Right lung (tissue), 2 donors: ENCODE measurements at regions not wholly inside any gene's neighbourhood (a gene's known extent, or its start where the extent isn't known, plus 50 kb on each side); places are given as distances from the start of the nearest gene placed in this dataset.
"Not testable (repeated sequence)": the region's sequence is repeated elsewhere in the genome, so short reads cannot be mapped to it uniquely, and the experiment has no call there.

Source experiments
- DNase-seq, 2 donors: peaks; one replicate each; pipeline ENCODE4 v3.0.0-alpha.2; 2013

GRCh38 chr2:35814597-35814996 lies 541.0 kb upstream of the CRIM1 start:
- DNase-seq = not testable (repeated sequence)

GRCh38 chr2:35803126-35803525 lies 552.5 kb upstream of the CRIM1 start:
- DNase-seq = no peak

- DNase-seq = no peak
These were observed 560.7 kb upstream of the CRIM1 start for GRCh38 chr2:35794796-35795450.

DNA sequence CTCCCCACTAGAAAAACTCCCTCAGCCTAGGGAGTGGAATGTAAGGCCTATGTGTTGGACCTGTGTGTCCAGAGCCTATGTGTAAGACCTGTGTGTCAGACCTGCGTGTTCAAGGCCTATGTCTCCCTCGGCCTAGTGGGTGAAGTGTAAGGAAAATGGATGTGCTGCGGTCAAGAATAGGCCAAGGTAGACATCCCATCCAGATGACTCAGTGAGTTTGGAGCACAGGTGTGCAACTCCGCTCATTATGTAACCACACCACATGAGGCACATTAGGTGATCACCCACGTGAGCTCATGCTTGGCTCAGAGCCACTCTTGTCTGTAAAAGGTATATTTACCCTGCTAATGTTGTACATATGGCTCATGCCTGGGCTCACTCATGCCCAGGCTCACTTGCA lies 565.3 kb upstream of the CRIM1 start:
- no peak for DNase-seq

DNA sequence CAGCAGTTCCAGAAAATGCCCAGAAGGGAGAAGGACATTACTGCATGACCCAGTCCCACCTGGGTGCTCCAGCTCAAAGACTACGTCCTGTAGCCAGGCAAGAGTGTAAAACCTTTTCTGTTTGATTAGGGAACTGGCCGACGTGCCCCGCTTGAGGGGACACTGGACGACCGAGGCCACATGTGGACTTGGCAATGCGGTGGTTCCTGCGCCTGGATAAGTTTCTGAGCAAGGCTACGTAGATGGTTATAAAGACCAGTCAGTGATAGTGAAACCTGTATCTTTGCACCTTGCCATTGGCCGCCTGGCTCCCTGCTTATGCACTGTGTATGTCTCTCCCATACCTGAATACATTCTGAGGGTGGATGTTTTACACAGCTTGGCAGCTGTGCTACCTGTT lies 567.0 kb upstream of the CRIM1 start:
- no peak for DNase-seq

- no peak for DNase-seq
These were observed 568.1 kb upstream of the CRIM1 start for GRCh38 chr2:35787302-35788031.

DNA sequence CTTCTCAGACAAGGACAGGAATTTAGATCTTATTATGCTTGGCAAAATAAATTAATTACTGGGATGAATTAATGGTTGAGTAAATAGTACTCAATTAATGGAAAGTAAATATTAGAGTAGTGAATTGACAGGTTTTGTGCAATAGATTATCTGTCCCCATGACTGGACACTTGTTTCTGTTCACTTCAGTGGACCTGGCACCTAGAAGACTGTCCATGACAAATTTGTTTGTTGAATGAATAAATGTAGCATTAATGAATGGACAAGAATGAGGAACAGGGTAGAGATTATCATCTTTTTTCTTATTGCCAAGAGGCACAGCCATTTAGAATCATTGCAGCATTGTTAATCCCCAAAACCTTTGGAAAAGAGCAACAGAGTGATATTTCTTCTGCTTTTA lies 570.0 kb upstream of the CRIM1 start:
- DNase-seq = no peak

DNA sequence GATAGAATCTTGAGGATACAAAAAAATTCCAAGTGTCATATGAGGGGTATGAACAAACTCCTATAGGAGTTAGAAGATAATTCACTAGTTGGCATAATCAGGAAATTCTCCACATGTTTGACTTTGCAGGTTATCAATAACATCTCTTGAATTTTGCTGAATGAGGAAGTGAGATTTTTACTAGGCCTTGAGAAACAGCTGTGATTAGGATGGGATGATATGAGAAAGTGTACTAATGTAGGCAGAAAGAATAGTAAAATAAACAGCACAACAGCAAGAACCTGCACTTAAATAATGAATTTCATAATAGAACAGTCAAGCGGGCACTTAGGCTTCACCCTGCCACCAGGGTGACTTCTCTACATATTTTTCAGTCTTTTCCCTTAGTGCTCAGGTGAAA lies 570.8 kb upstream of the CRIM1 start:
- no peak for DNase-seq

- DNase-seq = no peak
These were observed 571.9 kb upstream of the CRIM1 start for GRCh38 chr2:35783723-35784122.

DNA sequence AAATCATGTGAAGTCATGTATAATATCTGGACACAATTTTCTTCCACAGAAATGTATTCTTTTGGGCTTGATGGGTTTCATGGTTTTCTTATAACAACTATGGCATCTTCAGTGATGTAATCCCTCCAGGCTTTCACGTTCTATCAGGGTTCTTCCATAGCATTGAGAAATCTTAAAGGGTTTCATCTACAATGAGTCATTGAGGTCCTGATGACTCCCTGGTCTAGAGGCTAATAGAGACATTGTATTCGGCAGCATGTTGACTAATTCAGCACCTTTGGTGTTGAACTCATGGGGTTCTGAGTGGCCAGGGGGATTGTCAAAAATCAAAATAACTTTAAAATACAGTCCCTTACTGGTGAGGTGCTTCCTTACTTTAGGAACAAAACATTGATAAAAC lies 614.0 kb upstream of the CRIM1 start:
- DNase-seq = no peak

DNA sequence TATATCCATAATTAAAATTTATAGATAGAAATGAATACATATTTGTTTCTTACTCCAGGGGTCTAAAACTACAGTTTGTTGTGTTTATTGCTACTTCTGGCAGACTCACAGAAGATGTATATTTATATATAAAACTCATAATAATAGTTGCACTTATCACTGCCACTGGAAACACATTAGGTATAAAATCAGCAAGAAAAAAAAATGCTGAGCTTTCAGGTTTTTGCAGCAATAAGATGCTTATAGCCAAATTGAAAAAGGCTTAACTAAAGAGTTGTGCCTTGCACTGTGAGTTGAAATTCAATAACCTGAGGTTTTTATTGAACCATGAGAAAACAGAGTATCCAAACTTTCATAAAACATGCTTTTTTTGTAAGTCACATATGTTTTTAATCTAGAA lies 623.9 kb upstream of the CRIM1 start:
- DNase-seq = no peak

- no peak for DNase-seq
These were observed 640.7 kb upstream of the CRIM1 start for GRCh38 chr2:35714883-35715282.

- no peak for DNase-seq
These were observed 647.1 kb upstream of the CRIM1 start for GRCh38 chr2:35708411-35708923.

DNA sequence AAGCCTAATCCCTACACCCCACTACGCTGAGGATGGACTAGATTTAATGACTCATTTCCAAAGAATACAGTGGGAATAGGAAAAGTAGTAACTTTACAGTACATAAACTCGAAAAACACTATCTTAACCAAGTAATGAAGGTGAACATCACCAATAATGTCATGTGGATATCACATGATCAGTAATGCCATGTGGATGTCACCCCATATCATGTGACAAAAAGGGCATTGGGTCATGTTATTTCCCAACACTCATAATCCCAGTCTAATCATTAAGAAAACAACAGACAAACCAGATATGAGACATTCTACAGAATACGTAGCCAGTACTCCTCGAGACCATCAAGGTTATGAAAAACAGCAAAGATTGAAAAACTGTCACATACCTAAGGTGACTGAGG lies 667.3 kb upstream of the CRIM1 start:
- no peak for DNase-seq

DNA sequence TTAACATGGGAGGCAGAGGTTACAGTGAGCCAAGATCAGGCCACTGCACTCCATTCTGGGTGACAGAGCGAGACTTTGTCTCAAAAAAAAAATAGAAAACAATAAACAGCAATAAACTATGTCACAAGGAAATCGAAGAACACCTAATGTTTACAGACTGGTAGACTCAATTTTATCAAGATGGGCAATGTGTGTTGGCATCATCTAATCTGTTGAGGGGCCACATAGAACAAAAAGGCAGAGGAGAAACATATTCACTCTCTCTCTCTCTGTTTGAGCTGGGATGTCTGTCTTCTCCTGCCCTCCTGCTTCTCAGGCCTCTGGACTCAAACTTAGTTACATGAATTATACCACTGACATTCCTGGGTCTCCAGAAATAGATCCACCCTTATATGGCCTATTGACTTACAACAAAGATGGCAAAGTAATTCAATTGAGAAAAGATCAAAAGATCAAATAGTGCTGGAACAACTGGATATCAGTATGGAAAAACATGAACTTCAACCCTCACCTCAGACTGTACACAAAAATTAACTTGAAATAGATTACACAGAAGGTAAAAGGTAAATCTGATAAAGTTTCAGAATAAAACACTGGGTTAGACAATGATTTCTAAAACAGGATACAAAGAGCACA lies 703.8 kb upstream of the CRIM1 start:
- DNase-seq = no peak

DNA sequence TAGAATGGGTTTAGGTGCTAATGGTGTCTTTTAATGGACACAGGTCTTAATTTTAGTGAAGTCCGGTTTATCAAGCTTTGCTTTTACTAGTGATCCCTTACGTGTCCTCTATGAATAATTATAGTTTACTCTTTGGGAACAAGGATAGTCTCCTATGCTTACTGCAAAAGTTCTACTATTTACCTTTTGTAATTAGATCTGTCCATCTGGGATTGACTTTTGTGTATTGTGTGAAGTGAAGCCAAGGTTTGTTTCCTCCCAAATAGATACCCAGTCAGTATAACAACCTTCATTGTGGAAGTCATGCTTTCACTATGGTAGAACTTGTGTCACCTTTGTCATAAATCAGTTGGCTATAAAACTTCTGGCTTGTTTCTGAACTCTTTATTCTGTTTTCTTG lies 740.9 kb upstream of the CRIM1 start:
- DNase-seq = no peak

DNA sequence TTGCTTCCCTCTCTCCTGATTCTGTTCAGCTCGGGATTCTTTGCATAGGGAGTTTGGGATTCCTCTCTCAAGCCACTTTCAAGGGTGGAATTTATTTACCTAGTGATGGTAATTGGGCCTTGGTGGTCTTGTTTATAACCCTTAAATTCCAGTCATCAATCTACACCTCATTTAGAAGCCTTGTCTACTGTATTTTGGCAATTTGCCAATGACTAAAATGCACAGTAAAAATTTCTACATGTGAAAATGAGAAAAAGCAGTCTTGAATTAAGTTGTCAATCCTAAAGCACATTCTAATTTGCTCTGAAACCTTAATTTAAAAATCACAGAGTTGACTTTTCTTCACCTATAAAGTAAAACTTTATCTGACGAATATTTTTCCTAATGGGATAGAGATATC lies 749.2 kb upstream of the CRIM1 start:
- DNase-seq = no peak

GRCh38 chr2:35598310-35598709 lies 757.3 kb upstream of the CRIM1 start:
- DNase-seq = no peak

DNA sequence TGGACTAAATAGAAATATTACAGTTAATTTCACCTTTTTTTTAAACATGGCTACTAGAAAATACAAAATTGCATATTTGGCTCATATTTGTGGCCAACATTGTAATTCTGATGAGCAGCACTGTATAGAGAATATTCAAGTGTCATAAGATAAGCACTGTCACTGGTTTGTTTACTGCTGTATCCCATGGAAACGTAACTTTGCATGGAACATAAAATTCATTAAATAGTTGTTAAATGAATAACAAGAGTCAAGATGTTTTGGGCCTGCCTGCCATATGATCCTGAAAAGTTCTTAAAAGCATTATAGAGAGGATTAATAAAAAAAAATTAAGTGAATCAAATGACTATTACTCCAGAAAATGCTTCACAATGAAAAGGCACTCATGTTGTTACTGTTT lies 763.7 kb upstream of the CRIM1 start:
- DNase-seq = no peak

DNA sequence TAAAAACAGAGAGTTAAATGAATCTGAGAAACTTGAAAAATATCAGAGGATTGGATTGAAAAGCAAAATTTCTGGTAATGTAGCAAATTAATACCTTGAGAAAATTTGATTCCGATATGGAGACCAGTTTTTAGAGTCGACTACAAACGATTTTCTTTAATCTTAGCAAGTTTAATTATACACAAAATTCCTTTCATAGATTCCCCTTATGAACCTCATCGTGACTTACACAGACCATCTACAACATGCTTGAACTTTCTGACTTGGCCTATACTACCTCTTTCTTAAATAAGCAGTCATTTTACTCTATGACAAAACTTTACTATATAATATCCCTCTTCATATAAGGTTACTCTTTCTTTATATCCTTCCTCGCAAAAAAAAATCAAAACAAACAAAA lies 769.6 kb upstream of the CRIM1 start:
- no peak for DNase-seq

GRCh38 chr2:35582637-35583036 lies 772.9 kb upstream of the CRIM1 start:
- DNase-seq = no peak

DNA sequence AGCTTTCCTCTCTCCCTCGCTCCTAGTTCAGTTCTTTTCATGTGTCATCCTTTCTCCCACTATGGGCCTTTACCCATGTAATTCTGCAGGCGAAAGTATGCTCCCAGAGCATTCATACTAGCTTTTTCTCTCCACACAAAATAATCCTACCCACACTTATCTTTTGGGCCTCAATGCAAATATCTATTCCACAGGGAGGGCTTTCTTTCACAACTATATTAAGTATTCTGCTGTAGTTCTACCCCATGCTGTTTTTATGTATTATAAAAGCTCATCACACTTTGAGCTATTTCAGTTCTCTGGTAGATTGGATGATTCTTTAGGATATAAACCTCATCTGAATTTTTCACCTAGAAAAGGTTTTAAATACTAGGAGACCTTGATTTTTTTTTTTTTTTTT lies 774.6 kb upstream of the CRIM1 start:
- no peak for DNase-seq

DNA sequence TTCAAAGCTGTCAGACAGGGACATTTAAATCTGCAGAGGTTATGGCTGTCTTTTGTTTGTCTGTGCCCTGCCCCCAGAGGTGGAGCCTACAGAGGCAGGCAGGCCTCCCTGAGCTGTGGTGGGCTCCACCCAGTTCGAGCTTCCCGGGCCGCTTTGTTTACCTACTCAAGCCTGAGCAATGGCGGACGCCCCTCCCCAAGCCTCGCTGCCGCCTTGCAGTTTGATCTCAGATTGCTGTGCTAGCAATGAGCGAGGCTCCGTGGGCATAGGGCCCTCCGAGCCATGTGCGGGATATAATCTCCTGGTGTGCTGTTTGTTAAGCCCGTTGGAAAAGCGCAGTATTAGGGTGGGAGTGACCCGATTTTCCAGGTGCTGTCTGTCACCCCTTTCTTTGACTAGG lies 787.0 kb upstream of the CRIM1 start:
- DNase-seq = not testable (repeated sequence)
